Pancreas (tissue), 10 donors: ENCODE measurements at regions not wholly inside any gene's neighbourhood (a gene's known extent, or its start where the extent isn't known, plus 50 kb on each side); places are given as distances from the start of the nearest gene placed in this dataset.

ENCODE experiments used
- ATAC-seq, 4 donors: fragments of 200-7000 bp; cut with Tn5 transposase; one replicate each; pipeline versions ENCODE4 v1.8.0 to v1.9.1; 2020; ENCODE audit warnings: mild to moderate bottlenecking in 4 of 4, moderate library complexity in 4 of 4
- DNase-seq, 6 donors: peaks; one replicate each; pipeline ENCODE4 v3.0.0-alpha.2; 2020
- FAIRE-seq: peaks from 2 replicates; lab custom pipeline; 2012; peaks lifted over from hg19 to GRCh38; lab: Jason Lieb, UNC
- H3K27ac ChIP-seq, 4 donors: fragments of 200-600 bp; sonication (generic); 1 replicate in 3 of 4; 2 replicates in 1 of 4; pipeline versions ENCODE4 v1.5.0 to v1.8.0; 2020
- H3K27me3 ChIP-seq, 4 donors: fragments of 200-600 bp; one replicate each; pipeline ENCODE4 v1.8.0; 2021
- H3K36me3 ChIP-seq, 3 donors: fragments of 200-600 bp; sonication (generic) in 1 of 3; one replicate each; pipeline versions ENCODE4 v1.5.0 to v1.8.0; 2020 to 2021
- H3K4me1 ChIP-seq, 3 donors: fragments of 200-600 bp; one replicate each; pipeline ENCODE4 v1.8.0; 2021
- H3K4me3 ChIP-seq, 4 donors: fragments of 200-600 bp; sonication (generic) in 2 of 4; one replicate each; pipeline versions ENCODE4 v1.5.0 to v1.8.0; 2020 to 2021
- H3K9me3 ChIP-seq, 4 donors: fragments of 200-600 bp; one replicate each; pipeline ENCODE4 v1.8.0; 2021
- WGBS, 2 donors: extraction: QIAGEN DNeasy Blood & Tissue Kit; methylation state at CpG; one replicate each; pipeline ENCODE4 v1.1.7; 2013; 5-methylcytosine and 5-hydroxymethylcytosine counted together
- intact Hi-C, 3 donors: fragments of 100-400 bp; cut with DNase I; formaldehyde crosslinking; loops; one replicate each; pipeline versions ENCODE4 v1.11.1 to v1.14.2; 2022
- TF ChIP-seq, protein P1 (sequence below), 4 donors: fragments of 200-600 bp; sonication (generic) in 3 of 4; IDR thresholded peaks; one replicate each; pipeline versions ENCODE4 v1.5.0 to v1.8.0; 2021; ENCODE audit warnings: antibody characterized with exemption in 4 of 4
- donor health status: healthy with polysubstance abuse.
- donor health status: DM: no; HTN: no; CAD: no; lungs with moderate emphysema.
- donor health status: DM: no; HTN: no; CAD: no.
- donor health status: control.
- donor health status: control.
- donor health status: Bipolar disorder and iron deficiency.
- donor health status: DM: yes; HTN: yes; CAD: no.
- donor health status: DM: no; HTN: no; CAD: no.
- donor health status: DM: no; HTN: no; CAD: no.
- donor health status: DM: yes; HTN: yes; CAD: no.

DNA sequence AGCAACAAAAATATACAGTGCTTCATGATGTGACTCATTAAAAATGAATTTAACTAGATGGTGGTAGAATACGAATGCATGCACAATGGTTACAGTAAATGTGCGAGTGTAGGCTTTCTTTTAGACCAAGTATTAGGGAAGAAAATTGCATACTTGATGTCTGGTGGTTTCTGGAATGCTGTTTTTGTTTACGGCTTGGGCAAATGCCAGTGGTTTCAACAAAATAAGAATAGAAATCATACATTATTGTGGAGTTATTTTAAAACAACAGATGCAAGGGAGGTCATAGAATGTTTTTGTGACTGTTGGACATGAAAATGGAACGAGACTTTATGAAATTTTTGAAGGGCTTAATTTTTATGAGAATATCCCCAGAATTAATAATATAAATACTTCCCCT is 580.9 kb downstream of the PLCL1 start:
- intact Hi-C loops: no loop called here
- FAIRE-seq: no peak

DNA sequence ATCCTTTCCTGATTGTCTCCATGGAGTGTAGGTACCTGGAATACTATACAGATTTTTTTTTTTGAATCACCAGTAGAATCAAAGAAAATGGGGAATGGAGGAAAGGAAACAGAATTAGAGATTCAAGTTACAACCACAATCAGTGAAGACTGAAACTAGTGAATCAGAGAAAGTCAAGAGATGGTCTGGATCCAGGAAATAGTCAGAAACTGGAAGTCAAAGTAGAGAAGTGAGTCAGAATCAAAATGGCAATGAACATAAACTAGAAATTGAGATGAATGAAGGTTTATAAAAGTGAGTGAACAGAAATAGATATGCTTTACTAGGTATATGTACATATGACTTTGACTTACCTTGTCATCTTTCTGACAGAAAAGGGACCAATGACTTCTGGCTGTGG is 579.0 kb downstream of the PLCL1 start:
- Histone ChIP-seq H3K36me3 (no peaks in the 10 kb centered on the region), H3K4me3 (no peak overlapping the region), H3K27ac (no peak overlapping the region), H3K4me1 (no peaks in the 10 kb centered on the region), H3K27me3 (no peaks in the 10 kb centered on the region), H3K9me3 (no peaks in the 10 kb centered on the region)
- DNase-seq: no peak
- no peak for ATAC-seq
- no peak for FAIRE-seq
- intact Hi-C loops: no loop called here
- TF ChIP-seq, protein P1, sequence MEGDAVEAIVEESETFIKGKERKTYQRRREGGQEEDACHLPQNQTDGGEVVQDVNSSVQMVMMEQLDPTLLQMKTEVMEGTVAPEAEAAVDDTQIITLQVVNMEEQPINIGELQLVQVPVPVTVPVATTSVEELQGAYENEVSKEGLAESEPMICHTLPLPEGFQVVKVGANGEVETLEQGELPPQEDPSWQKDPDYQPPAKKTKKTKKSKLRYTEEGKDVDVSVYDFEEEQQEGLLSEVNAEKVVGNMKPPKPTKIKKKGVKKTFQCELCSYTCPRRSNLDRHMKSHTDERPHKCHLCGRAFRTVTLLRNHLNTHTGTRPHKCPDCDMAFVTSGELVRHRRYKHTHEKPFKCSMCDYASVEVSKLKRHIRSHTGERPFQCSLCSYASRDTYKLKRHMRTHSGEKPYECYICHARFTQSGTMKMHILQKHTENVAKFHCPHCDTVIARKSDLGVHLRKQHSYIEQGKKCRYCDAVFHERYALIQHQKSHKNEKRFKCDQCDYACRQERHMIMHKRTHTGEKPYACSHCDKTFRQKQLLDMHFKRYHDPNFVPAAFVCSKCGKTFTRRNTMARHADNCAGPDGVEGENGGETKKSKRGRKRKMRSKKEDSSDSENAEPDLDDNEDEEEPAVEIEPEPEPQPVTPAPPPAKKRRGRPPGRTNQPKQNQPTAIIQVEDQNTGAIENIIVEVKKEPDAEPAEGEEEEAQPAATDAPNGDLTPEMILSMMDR (IDR thresholded peaks at IDR 0.05): no peak

More for the DNA sequence above, 580.9 kb downstream of the PLCL1 start:
- Histone ChIP-seq H3K4me3 (no peak overlapping the region), H3K27ac (no peak overlapping the region), H3K9me3 (no peaks in the 10 kb centered on the region), H3K4me1 (no peaks in the 10 kb centered on the region), H3K27me3 (no peaks in the 10 kb centered on the region), H3K36me3 (no peaks in the 10 kb centered on the region)
- TF ChIP-seq, protein P1 (IDR thresholded peaks at IDR 0.05): no peak
- no peak for ATAC-seq
- no peak for DNase-seq
- 62 to 75% methylated on average over 4 of the region's 4 CpGs for WGBS, 2 donors

DNA sequence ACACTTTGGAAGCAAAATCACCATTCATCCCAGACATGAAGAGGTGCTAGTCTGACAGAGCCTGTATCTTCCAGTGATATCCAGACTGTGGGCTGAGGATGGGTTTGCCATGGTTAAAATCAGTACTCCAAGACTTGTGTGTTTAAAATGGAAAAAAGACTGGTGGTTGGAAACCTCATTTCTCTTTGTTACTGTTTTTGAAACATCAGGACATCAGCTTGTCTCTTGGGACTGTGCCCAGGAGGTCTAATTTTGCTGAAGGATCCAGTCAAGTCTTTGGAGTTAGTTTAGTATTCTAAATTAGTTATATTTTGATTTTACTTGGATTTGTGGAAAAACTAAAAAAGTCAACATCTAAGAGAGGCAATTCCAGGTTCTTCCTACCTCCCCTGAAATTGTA is 578.4 kb downstream of the PLCL1 start:
- TF ChIP-seq, protein P1 (IDR thresholded peaks at IDR 0.05): no peak
- FAIRE-seq: no peak
- no peak overlapping the region for H3K27ac ChIP-seq
- no peaks in the 10 kb centered on the region for H3K27me3 ChIP-seq
- no peak for ATAC-seq
- no peaks in the 10 kb centered on the region for H3K9me3 ChIP-seq
- intact Hi-C loops: no loop called here
- DNase-seq: no peak
- H3K4me1 ChIP-seq: no peaks in the 10 kb centered on the region
- H3K36me3 ChIP-seq: no peaks in the 10 kb centered on the region
- no peak overlapping the region for H3K4me3 ChIP-seq

DNA sequence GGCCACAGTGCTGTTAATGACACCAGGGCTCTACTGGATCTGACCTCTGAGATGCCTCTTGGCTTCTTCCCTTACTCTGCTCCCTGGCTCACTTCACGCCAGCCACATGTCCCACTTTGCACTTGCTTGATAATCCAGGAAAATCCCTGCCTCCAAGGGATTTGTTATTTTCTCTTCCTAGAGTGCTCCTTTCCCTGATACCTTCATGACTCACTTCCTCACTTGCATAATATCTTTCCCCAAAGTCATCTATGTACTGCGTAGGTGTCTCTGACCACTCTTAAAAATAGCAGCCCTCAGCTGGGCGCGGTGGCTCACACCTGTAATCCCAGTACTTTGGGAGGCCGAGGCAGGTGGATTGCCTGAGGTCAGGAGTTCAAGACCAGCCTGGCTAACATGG is 572.3 kb downstream of the PLCL1 start:
- Histone ChIP-seq H3K27me3 (no peaks in the 10 kb centered on the region), H3K9me3 (peaks cover 0 to 5% (median 0%) of the 10 kb centered on the region in 4 donors), H3K4me1 (no peaks in the 10 kb centered on the region), H3K27ac (no peak overlapping the region), H3K4me3 (no peak overlapping the region), H3K36me3 (no peaks in the 10 kb centered on the region)
- no peak for FAIRE-seq
- no peak for DNase-seq
- TF ChIP-seq, protein P1 (IDR thresholded peaks at IDR 0.05): no peak
- intact Hi-C loops: no loop called here
- 68 to 75% methylated on average over 5 of the region's 5 CpGs for WGBS, 2 donors
- ATAC-seq: no peak

GRCh38 chr2:198375083-198375410 is 570.7 kb downstream of the PLCL1 start:
- Histone ChIP-seq H3K4me1 (no peaks in the 10 kb centered on the region), H3K27ac (no peak overlapping the region)
- no peak for FAIRE-seq

More at GRCh38 chr2:198375083-198375410, 570.7 kb downstream of the PLCL1 start:
- TF ChIP-seq, protein P1 (IDR thresholded peaks at IDR 0.05): no peak
- DNase-seq (no peak), ATAC-seq (no peak)
- Histone ChIP-seq H3K9me3 (peaks cover 0 to 5% (median 0%) of the 10 kb centered on the region in 4 donors), H3K27me3 (peaks cover 0 to 2% (median 0%) of the 10 kb centered on the region in 4 donors), H3K4me3 (no peak overlapping the region), H3K36me3 (no peaks in the 10 kb centered on the region)
- intact Hi-C loops: no loop called here
- 52 to 59% methylated on average over 4 of the region's 4 CpGs for WGBS, 2 donors
